GM21786 (cell line): ENCODE measurements at regions not wholly inside any gene's neighbourhood (a gene's known extent, or its start where the extent isn't known, plus 50 kb on each side); places are given as distances from the start of the nearest gene placed in this dataset.

Experiments
- ATAC-seq: cut with Tn5 transposase; IDR thresholded peaks from one replicate; pipeline ENCODE4 v1.9.1; 2021; ENCODE audit not compliant: unreplicated experiment

GRCh38 chr10:62545160-62546066 is 171.2 kb downstream of the ZNF365 start:
- no peak for ATAC-seq

- ATAC-seq, result no peak
These were observed 174.5 kb downstream of the ZNF365 start for GRCh38 chr10:62548686-62549085.

GRCh38 chr10:62550173-62550572 is 176.0 kb downstream of the ZNF365 start:
- ATAC-seq, result no peak

- ATAC-seq, result no peak
These were observed 180.5 kb downstream of the ZNF365 start for GRCh38 chr10:62554632-62555199.

- ATAC-seq, result no peak
These were observed 185.5 kb downstream of the ZNF365 start for GRCh38 chr10:62559481-62560200.

- ATAC-seq, result no peak
These were observed 186.1 kb downstream of the ZNF365 start for GRCh38 chr10:62560201-62560819.

- no peak for ATAC-seq
These were observed 187.0 kb downstream of the ZNF365 start for GRCh38 chr10:62561151-62561550.

GRCh38 chr10:62562101-62562500 is 187.9 kb downstream of the ZNF365 start:
- ATAC-seq, result no peak

- no peak for ATAC-seq
These were observed 188.6 kb downstream of the ZNF365 start for GRCh38 chr10:62562795-62563194.

GRCh38 chr10:62573929-62574328 is 199.8 kb downstream of the ZNF365 start:
- ATAC-seq, result peak; percentile 50

GRCh38 chr10:62577076-62577475 is 202.9 kb downstream of the ZNF365 start:
- ATAC-seq, result no peak

GRCh38 chr10:62577666-62578291 is 203.6 kb downstream of the ZNF365 start:
- no peak for ATAC-seq

- ATAC-seq, result no peak
These were observed 204.1 kb downstream of the ZNF365 start for GRCh38 chr10:62578301-62578700.

GRCh38 chr10:62578916-62579315 is 204.7 kb downstream of the ZNF365 start:
- no peak for ATAC-seq

GRCh38 chr10:62580396-62580795 is 206.2 kb downstream of the ZNF365 start:
- no peak for ATAC-seq

GRCh38 chr10:62581351-62581750 is 207.2 kb downstream of the ZNF365 start:
- no peak for ATAC-seq

- no peak for ATAC-seq
These were observed 208.0 kb downstream of the ZNF365 start for GRCh38 chr10:62582101-62582705.

- no peak for ATAC-seq
These were observed 208.6 kb downstream of the ZNF365 start for GRCh38 chr10:62582804-62583208.

- ATAC-seq, result peak; percentile 75
These were observed 209.9 kb downstream of the ZNF365 start for GRCh38 chr10:62583876-62584615.

GRCh38 chr10:62584731-62585130 is 210.6 kb downstream of the ZNF365 start:
- no peak for ATAC-seq
